HUES6 (cell line): ENCODE measurements at regions not wholly inside any gene's neighbourhood (a gene's known extent, or its start where the extent isn't known, plus 50 kb on each side); places are given as distances from the start of the nearest gene placed in this dataset.

Experiments
- H3K27ac ChIP-seq: 2 replicates; pipeline ENCODE4 v1.7.0; 2013; ENCODE audit warnings: low read depth, mild to moderate bottlenecking, low read length, inconsistent platforms
- H3K27me3 ChIP-seq: 2 replicates; pipeline ENCODE4 v1.6.1; 2013; ENCODE audit warnings: low read length; ENCODE audit not compliant: control insufficient read depth, insufficient read depth
- H3K36me3 ChIP-seq: 2 replicates; pipeline ENCODE4 v1.6.1; 2013; ENCODE audit warnings: low read length; ENCODE audit not compliant: control insufficient read depth, insufficient read depth
- H3K4me1 ChIP-seq: 2 replicates; pipeline ENCODE4 v1.6.1; 2013; ENCODE audit warnings: low read length; ENCODE audit not compliant: control insufficient read depth, insufficient read depth
- H3K4me3 ChIP-seq: 2 replicates; pipeline ENCODE4 v1.5.1; 2013; ENCODE audit warnings: low read depth, low read length
- H3K9ac ChIP-seq: one replicate; pipeline ENCODE4 v1.6.1; 2013; ENCODE audit warnings: mild to moderate bottlenecking, low read length
- H3K9me3 ChIP-seq: 2 replicates; pipeline ENCODE4 v1.6.1; 2013; ENCODE audit warnings: low read depth, low read length; ENCODE audit not compliant: control insufficient read depth, insufficient read depth

DNA sequence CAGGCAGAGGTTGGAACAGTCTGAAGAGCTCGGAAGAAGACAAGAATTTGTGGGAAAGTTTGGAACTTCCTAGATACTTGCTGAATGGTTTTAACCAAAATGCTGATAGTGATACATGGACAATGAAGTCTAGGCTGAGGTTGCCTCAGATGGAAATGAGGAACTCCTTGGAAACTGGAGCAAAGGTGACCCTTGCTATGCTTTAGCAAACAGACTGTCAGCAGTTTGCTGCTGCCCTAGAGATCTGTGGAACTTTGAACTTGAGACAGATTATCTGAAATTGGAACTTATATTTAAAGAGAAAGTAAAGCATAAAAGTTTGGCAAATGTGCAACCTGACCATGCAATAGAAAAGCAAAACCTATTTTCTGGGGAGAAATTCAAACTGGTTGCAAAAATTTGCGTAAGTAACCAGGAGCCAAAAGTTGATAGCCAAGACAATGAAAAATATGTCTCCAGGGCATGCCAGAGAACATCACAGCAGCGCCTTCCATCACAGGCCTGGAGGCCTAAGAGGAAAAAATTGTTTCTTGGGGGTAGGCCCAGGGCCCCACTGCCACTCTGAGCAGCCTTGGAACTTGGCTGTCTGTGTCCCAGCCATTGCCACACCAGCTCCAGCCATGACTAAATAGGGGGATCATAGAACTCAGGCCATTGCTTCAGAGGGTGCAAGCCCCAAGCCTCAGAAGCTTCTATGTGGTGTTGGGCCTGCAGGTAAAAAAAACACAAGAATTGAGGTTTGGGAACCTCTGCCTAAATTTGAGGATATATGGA is 675.3 kb downstream of the LTN1 start:
- no peaks in the 10 kb centered on the region for H3K4me1 ChIP-seq
- no peak overlapping the region for H3K9ac ChIP-seq
- no peak overlapping the region for H3K4me3 ChIP-seq
- no peaks in the 10 kb centered on the region for H3K27me3 ChIP-seq
- no peaks in the 10 kb centered on the region for H3K36me3 ChIP-seq
- 0 out of 2 replicates have a peak, but pooled peaks cover 5% of the 10 kb centered on the region for H3K9me3 ChIP-seq
- no peak overlapping the region for H3K27ac ChIP-seq

DNA sequence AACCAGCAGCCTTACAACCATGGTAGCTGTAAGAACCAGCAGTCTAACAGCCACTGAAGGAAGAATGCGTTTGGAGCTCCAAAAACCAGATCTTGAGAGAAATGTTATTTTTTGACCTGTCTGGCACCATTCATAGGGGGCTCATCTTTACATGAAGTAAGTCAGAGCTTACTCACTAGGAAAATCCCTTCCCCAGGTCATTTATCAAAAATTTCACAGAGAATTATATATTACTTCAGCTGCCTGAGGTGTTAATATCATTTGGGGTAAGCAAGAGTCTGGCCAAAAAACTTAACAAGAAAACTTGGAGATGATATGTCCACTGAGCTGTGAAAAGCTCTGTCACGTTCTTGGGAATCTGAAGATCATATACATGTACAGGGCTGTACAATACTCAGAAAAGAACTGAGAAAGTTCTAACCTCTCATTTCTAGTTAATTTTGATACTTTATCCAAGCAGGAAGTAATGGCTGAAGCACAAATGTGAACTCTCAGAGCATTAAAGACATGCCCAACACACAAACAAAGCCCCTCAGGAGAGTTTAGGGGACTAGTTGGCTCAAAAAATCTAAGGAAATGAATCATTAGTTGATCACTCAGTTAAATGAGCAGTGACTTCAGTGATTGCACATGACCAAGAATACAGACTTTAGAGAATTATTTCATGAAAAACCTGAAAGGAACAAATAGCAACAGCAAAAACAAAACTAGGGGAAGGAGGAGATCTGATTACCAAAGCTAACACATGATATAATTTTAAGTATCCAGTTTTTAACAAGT is 681.1 kb downstream of the LTN1 start:
- Histone ChIP-seq H3K4me1 (no peaks in the 10 kb centered on the region), H3K9ac (no peak overlapping the region), H3K4me3 (no peak overlapping the region), H3K27ac (no peak overlapping the region), H3K27me3 (no peaks in the 10 kb centered on the region), H3K36me3 (no peaks in the 10 kb centered on the region), H3K9me3 (no peaks in the 10 kb centered on the region)

DNA sequence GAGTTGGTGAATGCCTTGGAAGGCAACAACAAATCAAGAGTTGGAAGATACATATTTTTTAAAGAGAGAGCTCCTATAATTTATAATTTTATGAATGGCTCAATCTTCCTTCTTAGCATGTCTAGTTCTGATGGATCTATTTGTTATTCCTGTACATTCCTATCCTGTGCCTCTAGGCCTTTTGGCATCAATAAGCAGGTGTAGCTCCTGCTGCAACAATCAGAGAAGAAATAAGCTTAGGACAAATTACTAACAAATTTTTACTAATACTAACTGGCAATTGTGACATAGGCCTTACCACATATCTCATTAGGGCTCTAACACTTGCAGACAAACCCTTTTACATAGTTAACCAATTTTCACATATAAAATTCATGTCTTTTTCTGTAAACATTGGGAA is 682.0 kb downstream of the LTN1 start:
- H3K4me3 ChIP-seq = no peak overlapping the region
- H3K9ac ChIP-seq = no peak overlapping the region
- no peaks in the 10 kb centered on the region for H3K36me3 ChIP-seq
- H3K9me3 ChIP-seq = no peaks in the 10 kb centered on the region
- no peaks in the 10 kb centered on the region for H3K27me3 ChIP-seq
- H3K27ac ChIP-seq = no peak overlapping the region
- no peaks in the 10 kb centered on the region for H3K4me1 ChIP-seq

DNA sequence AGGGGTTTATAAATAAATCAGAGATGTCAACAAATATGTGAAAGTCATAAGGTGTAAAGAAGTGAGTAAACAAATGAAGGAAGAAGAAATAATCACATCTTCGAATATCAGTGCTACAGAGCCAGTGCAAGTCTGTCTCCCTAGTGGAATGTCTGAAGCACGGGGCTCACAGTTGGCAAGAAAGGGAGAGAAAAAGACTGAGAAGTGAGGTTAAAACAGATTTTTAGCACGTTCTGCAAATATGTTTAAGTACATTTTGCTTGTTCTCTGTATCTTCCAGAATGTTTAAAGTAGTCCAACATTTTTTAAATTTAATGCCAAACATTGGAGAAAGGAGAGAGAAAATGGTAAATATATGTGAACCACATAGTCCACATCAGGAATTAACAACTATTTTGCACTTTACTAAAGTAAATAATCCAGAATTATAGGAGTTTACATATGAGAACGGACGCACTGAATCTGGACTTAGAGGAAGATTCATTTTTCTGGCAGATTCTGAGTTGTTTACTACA is 682.4 kb downstream of the LTN1 start:
- no peak overlapping the region for H3K27ac ChIP-seq
- H3K9me3 ChIP-seq = no peaks in the 10 kb centered on the region
- no peak overlapping the region for H3K4me3 ChIP-seq

DNA sequence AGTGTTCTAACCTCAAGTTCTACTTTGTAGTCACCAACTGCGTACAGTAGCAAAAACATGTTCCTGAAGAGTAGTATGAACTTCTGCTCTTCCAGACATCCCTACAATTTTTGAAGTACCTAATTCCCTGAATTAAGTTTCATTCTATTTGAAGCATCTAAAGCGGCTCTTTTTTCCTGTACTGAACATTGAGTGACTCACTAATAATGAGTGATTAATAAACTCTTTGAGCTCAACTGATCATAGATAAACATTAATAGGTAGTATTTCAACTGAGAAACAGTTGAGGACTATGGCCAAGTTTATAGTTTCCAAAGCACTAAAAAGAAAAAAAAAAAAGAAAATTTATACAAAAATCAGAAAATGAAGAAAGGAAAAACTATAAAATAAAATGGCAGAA is 683.1 kb downstream of the LTN1 start:
- Histone ChIP-seq H3K27me3 (no peaks in the 10 kb centered on the region), H3K27ac (no peak overlapping the region)

More for the DNA sequence above, 682.4 kb downstream of the LTN1 start:
- H3K36me3 ChIP-seq = no peaks in the 10 kb centered on the region
- no peaks in the 10 kb centered on the region for H3K4me1 ChIP-seq
- H3K27me3 ChIP-seq = no peaks in the 10 kb centered on the region
- no peak overlapping the region for H3K9ac ChIP-seq

DNA sequence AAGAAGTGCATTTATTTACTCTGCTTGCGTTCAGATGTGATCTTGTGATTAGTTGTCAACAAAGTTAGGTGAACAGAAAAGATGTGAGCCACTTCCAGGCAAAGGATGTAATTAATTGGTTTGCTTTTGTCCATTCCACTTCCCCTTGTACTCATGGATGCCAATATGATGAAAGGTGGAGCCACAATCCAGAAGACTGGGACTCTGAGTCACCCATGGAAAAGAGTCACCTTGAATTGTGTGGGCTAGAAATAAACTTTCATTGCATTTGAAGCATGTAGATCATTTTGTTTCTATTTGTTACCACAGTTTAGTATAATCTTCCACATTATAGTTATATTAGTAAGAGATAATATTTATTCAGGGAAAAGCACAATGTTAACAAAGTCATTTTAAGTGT is 684.2 kb downstream of the LTN1 start:
- Histone ChIP-seq H3K27me3 (no peaks in the 10 kb centered on the region), H3K4me1 (no peaks in the 10 kb centered on the region), H3K27ac (no peak overlapping the region), H3K36me3 (no peaks in the 10 kb centered on the region), H3K4me3 (no peak overlapping the region), H3K9ac (no peak overlapping the region), H3K9me3 (no peaks in the 10 kb centered on the region)

More for the DNA sequence above, 683.1 kb downstream of the LTN1 start:
- Histone ChIP-seq H3K4me1 (no peaks in the 10 kb centered on the region), H3K36me3 (no peaks in the 10 kb centered on the region), H3K9me3 (no peaks in the 10 kb centered on the region), H3K4me3 (no peak overlapping the region), H3K9ac (no peak overlapping the region)

DNA sequence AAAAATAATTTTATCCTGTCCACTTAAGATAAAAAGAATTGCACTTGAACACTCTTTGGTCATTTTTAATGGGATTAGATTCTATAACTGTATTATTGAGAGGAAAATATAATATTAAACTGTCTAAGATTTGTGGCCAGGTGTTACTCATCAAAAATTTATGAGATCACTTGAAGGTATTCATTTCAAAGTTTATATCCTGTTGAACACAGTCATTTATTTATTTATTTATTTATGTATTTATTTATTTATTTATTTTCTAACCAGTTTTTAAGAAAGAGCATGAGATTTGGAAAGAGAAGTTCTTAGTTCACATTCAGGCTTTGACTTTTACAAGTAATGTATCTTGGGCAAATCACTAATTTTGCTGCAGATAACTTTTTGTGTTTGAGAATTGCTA is 692.7 kb downstream of the LTN1 start:
- no peaks in the 10 kb centered on the region for H3K4me1 ChIP-seq
- H3K9ac ChIP-seq = no peak overlapping the region
- H3K27me3 ChIP-seq = no peaks in the 10 kb centered on the region
- H3K27ac ChIP-seq = no peak overlapping the region
- no peaks in the 10 kb centered on the region for H3K36me3 ChIP-seq
- no peak overlapping the region for H3K4me3 ChIP-seq
- H3K9me3 ChIP-seq = peaks cover 3% of the 10 kb centered on the region; the same call in 1 of the 2 replicates

DNA sequence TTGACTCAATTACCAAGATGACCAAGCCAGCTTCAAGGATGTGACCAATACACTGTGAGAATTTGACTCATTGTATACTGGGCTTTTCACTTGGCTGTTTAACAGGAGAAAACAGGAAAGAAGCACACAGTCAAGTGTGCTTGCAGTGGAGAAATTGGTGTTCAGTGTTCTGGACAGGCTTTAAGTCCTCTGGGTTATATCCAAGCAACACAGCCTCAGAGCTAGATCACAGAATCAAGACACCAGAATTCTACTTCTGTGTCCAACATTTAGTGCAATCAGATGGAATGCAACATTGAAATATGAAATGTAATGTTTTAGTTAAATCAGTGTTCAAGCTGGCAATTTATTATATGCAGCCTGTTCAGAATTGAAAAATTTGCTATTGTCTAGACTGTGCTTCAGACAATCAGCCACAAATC is 694.4 kb downstream of the LTN1 start:
- Histone ChIP-seq H3K9ac (no peak overlapping the region), H3K36me3 (no peaks in the 10 kb centered on the region), H3K4me1 (no peaks in the 10 kb centered on the region), H3K9me3 (peaks cover 3% of the 10 kb centered on the region; the same call in 1 of the 2 replicates), H3K27me3 (no peaks in the 10 kb centered on the region), H3K27ac (no peak overlapping the region), H3K4me3 (no peak overlapping the region)

DNA sequence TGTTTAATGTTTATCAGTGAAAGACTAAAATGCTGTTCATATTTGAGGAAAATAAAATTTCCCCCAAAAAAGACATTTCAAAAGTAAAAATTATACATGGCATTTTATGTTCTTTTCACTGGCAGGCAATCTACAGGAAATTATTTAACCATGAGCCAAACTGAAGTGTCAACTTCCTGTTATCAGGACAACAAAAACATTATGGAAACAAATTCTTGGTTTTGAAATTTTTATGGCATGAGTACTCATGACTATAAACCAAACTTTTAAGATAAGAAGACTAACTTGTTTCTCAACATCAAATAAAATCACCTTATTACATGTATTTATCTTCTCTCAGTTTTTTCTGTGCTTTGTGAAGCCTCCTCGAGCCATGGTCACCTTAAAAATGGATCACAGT is 698.6 kb downstream of the LTN1 start:
- Histone ChIP-seq H3K4me1 (no peaks in the 10 kb centered on the region), H3K27me3 (no peaks in the 10 kb centered on the region), H3K9ac (no peak overlapping the region), H3K9me3 (peaks cover 21% of the 10 kb centered on the region), H3K27ac (no peak overlapping the region), H3K4me3 (no peak overlapping the region), H3K36me3 (no peaks in the 10 kb centered on the region)

DNA sequence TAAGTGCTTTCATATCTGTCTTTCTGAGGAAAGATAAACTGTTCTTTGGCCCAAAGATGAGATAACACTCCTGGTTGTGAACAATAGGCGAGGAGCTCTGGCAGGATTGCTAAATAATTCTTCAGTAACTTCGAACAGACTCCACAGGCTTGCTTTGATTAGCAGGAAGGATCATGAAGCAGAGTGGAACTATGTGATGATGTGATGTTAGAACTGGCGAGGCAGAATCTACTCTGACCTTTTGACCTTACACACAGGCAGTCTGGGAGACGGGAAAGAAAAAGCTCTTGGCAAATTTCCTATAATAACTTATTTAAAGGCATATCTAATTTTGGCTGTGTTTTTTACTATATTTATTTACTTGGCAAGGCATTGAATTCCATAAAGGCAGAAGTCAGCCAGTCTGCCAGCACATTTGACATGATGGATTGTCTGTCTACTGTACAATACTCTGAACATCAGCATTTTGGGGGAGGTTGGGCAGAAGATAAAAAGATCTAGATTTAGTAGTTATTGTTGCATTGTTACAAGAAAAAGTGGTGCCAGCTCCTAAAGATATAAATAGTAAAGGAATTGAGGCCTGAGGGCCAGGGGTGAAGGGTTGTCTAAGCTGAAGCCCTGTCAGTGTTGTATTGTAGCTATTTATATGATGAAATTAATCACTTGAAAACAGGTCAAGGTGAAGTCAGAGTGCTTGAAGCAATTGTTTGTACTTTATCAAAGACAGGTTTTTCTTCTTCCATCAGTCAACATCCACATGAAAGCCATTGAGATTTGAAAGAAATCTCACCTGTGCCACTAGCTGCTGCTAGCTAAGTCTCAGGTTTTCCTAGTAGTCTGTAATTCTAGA is 708.8 kb downstream of the LTN1 start:
- H3K4me1 ChIP-seq = peaks cover 18% of the 10 kb centered on the region
- H3K27me3 ChIP-seq = no peaks in the 10 kb centered on the region
- H3K27ac ChIP-seq = no peak overlapping the region
- H3K9ac ChIP-seq = no peak overlapping the region
- no peaks in the 10 kb centered on the region for H3K9me3 ChIP-seq
- H3K36me3 ChIP-seq = no peaks in the 10 kb centered on the region
- H3K4me3 ChIP-seq = no peak overlapping the region
